ENCODE measurements at regions not wholly inside any gene's neighbourhood (a gene's known extent, or its start where the extent isn't known, plus 50 kb on each side); places are given as distances from the start of the nearest gene placed in this dataset.

DNA sequence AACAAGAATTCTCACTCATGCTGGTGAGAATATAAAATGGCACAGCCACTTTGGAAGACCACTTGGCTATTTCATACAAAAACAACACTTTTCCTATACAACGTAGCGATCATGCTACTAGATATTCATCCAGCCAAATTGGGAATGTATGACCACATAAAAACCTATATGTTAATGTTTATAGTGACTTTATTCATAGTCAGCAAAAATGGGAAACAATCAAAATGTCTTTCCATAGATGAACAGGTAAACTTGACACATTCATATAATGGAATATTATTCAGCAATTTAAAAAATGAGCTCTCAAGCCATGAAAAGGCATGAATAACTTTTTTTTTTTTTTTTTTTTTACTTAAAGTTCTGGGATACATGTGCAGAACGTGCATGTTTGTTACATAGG, 445.2 kb downstream of the ZBBX start:
- TF ChIP-seq, protein P1, sequence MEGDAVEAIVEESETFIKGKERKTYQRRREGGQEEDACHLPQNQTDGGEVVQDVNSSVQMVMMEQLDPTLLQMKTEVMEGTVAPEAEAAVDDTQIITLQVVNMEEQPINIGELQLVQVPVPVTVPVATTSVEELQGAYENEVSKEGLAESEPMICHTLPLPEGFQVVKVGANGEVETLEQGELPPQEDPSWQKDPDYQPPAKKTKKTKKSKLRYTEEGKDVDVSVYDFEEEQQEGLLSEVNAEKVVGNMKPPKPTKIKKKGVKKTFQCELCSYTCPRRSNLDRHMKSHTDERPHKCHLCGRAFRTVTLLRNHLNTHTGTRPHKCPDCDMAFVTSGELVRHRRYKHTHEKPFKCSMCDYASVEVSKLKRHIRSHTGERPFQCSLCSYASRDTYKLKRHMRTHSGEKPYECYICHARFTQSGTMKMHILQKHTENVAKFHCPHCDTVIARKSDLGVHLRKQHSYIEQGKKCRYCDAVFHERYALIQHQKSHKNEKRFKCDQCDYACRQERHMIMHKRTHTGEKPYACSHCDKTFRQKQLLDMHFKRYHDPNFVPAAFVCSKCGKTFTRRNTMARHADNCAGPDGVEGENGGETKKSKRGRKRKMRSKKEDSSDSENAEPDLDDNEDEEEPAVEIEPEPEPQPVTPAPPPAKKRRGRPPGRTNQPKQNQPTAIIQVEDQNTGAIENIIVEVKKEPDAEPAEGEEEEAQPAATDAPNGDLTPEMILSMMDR (IDR thresholded peaks at IDR 0.05) = no peak
- no peak for TF ChIP-seq EZH2 (IDR thresholded peaks at IDR 0.05; ENCODE audit: borderline replicate concordance, insufficient read depth, low read depth, low read length, poor library complexity, severe bottlenecking)
